ENCODE measurements at regions not wholly inside any gene's neighbourhood (a gene's known extent, or its start where the extent isn't known, plus 50 kb on each side); places are given as distances from the start of the nearest gene placed in this dataset.
"Not testable (repeated sequence)": the region's sequence is repeated elsewhere in the genome, so short reads cannot be mapped to it uniquely, and the experiment has no call there.

DNA sequence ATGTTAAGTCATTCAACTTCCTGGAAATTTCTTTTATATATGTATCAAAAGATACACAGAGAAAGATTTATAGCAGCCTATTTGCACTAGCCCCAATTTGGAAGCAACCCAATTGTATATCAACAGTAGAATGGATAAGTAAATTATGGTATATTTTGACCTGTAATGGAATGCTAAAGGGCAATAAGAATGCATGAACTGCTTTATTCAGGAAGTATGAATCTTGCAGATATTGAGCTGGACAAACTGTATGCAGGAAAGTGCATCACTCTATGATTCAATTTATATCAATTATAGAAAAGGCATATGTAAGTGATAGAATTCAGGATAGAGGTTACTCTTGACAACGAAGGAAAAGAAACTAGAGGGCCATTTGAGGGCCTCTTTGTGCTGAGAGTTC, 913.1 kb upstream of the FBXO33 start:
- no peak overlapping the region for H3K27ac Mint-ChIP-seq
- no peak for DNase-seq (ENCODE audit: extremely low spot score, unreplicated experiment)
- H3K4me3 Mint-ChIP-seq, result no peak overlapping the region
- no peaks in the 10 kb centered on the region for H3K4me1 Mint-ChIP-seq (ENCODE audit: unreplicated experiment)
- no peaks in the 10 kb centered on the region for H3K9me3 Mint-ChIP-seq
- no peaks in the 10 kb centered on the region for H3K27me3 Mint-ChIP-seq
- H3K36me3 Mint-ChIP-seq, result no peaks in the 10 kb centered on the region
- TF ChIP-seq, protein P1, sequence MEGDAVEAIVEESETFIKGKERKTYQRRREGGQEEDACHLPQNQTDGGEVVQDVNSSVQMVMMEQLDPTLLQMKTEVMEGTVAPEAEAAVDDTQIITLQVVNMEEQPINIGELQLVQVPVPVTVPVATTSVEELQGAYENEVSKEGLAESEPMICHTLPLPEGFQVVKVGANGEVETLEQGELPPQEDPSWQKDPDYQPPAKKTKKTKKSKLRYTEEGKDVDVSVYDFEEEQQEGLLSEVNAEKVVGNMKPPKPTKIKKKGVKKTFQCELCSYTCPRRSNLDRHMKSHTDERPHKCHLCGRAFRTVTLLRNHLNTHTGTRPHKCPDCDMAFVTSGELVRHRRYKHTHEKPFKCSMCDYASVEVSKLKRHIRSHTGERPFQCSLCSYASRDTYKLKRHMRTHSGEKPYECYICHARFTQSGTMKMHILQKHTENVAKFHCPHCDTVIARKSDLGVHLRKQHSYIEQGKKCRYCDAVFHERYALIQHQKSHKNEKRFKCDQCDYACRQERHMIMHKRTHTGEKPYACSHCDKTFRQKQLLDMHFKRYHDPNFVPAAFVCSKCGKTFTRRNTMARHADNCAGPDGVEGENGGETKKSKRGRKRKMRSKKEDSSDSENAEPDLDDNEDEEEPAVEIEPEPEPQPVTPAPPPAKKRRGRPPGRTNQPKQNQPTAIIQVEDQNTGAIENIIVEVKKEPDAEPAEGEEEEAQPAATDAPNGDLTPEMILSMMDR (conservative IDR thresholded peaks at IDR 0.05), result no peak

DNA sequence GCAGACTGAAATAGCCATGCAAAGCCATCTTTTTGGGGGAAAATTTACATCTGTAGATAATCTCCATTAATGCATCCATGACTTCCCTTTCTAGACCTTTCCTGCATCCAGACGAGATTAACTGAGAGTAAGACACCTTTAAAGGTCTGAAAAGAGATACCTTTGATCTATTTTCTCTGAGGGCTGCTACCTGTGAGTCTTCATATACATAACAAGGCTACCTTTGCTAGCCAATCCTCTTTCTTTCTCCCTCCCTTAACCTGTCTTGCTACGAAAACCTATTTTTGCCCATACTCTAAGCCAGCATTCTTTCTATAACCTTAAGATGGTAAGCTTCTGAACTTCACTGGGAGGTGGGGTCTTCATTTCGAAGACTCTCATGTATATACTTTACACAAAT, 908.5 kb upstream of the FBXO33 start:
- Mint-ChIP-seq H3K9me3 (no peaks in the 10 kb centered on the region), H3K27me3 (no peaks in the 10 kb centered on the region), H3K36me3 (no peaks in the 10 kb centered on the region), H3K4me1 (ENCODE audit: unreplicated experiment) (no peaks in the 10 kb centered on the region), H3K27ac (no peak overlapping the region), H3K4me3 (no peak overlapping the region)
- TF ChIP-seq, protein P1 (conservative IDR thresholded peaks at IDR 0.05), result no peak
- DNase-seq (ENCODE audit: extremely low spot score, unreplicated experiment), result no peak

DNA sequence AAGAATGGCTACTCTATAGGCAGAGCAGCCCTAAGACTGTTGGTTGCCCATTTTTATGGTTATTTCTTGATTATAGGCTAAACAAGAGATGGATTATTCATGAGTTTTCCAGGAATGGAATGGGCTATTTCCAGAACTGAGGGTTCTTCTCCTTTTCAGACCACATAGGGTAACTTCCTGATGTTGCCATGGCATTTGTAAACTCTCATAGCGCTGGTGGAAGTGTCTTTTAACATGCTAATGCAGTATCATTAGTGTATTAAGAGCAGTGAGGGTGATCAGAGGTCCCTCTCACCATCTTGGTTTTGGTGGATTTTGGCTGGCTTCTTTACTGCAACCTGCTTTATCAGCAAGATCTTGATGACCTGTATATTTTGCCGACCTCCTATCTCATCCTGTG, 904.6 kb upstream of the FBXO33 start:
- Mint-ChIP-seq H3K36me3 (no peaks in the 10 kb centered on the region), H3K27ac (no peak overlapping the region), H3K9me3 (no peaks in the 10 kb centered on the region), H3K4me3 (no peak overlapping the region), H3K4me1 (ENCODE audit: unreplicated experiment) (no peaks in the 10 kb centered on the region), H3K27me3 (no peaks in the 10 kb centered on the region)
- TF ChIP-seq, protein P1 (conservative IDR thresholded peaks at IDR 0.05), result no peak
- DNase-seq (ENCODE audit: extremely low spot score, unreplicated experiment), result no peak

DNA sequence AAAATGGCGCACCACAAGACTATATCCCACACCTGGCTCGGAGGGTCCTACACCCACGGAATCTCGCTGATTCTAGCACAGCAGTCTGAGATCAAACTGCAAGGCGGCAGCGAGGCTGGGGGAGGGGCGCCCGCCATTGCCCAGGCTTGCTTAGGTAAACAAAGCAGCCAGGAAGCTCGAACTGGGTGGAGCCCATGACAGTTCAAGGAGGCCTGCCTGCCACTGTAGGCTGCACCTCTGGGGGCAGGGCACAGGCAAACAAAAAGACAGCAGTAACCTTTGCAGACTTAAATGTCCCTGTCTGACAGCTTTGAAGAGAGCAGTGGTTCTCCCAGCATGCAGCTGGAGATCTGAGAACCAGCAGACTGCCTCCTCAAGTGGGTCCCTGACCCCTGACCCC, 894.3 kb upstream of the FBXO33 start:
- H3K36me3 Mint-ChIP-seq; H3K27ac Mint-ChIP-seq; H3K9me3 Mint-ChIP-seq; H3K4me3 Mint-ChIP-seq; H3K4me1 Mint-ChIP-seq (ENCODE audit: unreplicated experiment); H3K27me3 Mint-ChIP-seq; DNase-seq (ENCODE audit: extremely low spot score, unreplicated experiment): not testable (repeated sequence)

DNA sequence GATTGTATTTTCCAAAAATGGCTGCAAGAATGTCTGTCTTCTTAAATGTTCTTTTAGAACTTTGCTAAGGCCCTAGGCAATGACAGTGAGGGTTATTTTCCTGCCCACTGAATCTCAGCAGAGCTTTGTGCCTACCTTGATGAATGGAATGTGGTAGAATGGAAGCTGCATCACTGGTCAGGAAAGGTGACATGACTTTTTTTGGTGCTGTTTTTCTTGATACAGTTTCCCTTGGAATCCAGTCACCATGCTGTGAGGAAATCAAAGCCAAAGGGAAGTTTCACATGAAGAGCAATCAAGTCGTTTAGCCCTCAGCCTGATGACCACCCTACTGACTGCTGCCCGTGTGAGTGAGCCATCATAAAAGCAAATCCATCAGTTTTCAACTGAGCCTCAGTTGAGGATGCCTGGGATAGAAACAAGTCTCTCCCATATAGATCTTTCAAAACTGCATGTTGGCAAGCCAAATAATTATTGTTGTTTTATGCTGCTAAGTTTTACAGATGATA, 886.0 kb upstream of the FBXO33 start:
- TF ChIP-seq, protein P1 (conservative IDR thresholded peaks at IDR 0.05), result no peak
- Mint-ChIP-seq H3K4me1 (ENCODE audit: unreplicated experiment) (no peaks in the 10 kb centered on the region), H3K36me3 (no peaks in the 10 kb centered on the region), H3K9me3 (no peaks in the 10 kb centered on the region), H3K4me3 (no peak overlapping the region), H3K27ac (no peak overlapping the region), H3K27me3 (no peaks in the 10 kb centered on the region)
- no peak for DNase-seq (ENCODE audit: extremely low spot score, unreplicated experiment)

DNA sequence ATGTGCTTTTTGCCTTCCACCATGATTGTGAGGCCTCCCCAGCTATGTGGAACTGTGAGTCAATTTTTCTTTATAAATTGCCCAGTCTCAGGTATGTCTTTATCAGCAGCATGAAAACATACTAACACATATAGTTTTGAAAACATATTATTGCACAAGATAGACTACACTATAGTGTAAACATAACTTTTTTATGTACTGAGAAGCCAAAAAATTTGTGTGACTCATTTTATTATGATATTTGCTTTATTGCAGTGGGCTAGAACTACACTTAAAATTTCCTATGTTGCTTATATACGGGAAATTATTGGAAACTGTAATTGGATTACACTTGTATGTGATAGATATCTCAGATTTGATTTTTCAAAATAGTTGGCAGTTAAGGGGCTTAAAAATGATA, 885.5 kb upstream of the FBXO33 start:
- TF ChIP-seq, protein P1 (conservative IDR thresholded peaks at IDR 0.05), result no peak
- no peak overlapping the region for H3K27ac Mint-ChIP-seq

More for the DNA sequence above, 885.5 kb upstream of the FBXO33 start:
- H3K4me3 Mint-ChIP-seq, result no peak overlapping the region
- H3K27me3 Mint-ChIP-seq, result no peaks in the 10 kb centered on the region
- no peaks in the 10 kb centered on the region for H3K9me3 Mint-ChIP-seq
- DNase-seq (ENCODE audit: extremely low spot score, unreplicated experiment), result no peak
- no peaks in the 10 kb centered on the region for H3K4me1 Mint-ChIP-seq (ENCODE audit: unreplicated experiment)
- no peaks in the 10 kb centered on the region for H3K36me3 Mint-ChIP-seq

Data from type B pancreatic cell (in vitro differentiated cells).